ENCODE measurements at regions not wholly inside any gene's neighbourhood (a gene's known extent, or its start where the extent isn't known, plus 50 kb on each side); places are given as distances from the start of the nearest gene placed in this dataset.

DNA sequence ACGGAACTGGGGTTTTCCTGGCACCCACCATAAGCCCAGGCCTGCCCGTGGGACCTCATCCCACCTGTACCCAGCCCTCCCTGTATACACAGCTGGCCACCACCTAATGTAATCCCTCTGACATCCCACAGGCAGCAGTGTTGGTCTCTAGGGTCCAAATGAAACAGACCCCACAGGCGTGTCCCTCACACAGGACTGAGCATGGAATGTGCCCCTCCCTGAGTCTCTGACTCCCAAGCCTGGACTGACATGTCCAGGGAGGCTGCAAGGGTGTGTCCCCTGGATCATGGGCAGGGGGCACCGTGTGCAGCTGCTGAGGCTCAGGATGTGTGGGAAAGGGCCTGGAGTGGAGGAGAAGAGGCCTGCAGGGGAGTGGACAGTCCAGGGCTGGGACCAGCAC lies 50.6 kb upstream of the PPARA start:
- Mint-ChIP-seq H3K27me3 (no peaks in the 10 kb centered on the region), H3K9me3 (no peaks in the 10 kb centered on the region), H3K36me3 (no peaks in the 10 kb centered on the region), H3K27ac (no peak overlapping the region), H3K4me1 (no peaks in the 10 kb centered on the region), H3K4me3 (no peak overlapping the region)
- no peaks in the 10 kb centered on the region for H3K9me3 ChIP-seq
- H3K27ac ChIP-seq (ENCODE audit: low read length): no peak overlapping the region
- POLR2A ChIA-PET: no interaction called here
- CTCF ChIA-PET: no interaction called here
- no peak for DNase-seq
- ATAC-seq (replicated peaks in 1 of 4): no peak
- no peaks in the 10 kb centered on the region for H3K27me3 ChIP-seq (replicated peaks in 1 of 2; ENCODE audit: control insufficient read depth in 2 of 2, extremely low read depth in 1 of 2, insufficient read depth in 2 of 2, low read length in 1 of 2)
- peaks cover 0 to 6% of the 10 kb centered on the region in 2 donors for H3K36me3 ChIP-seq (ENCODE audit: control insufficient read depth in 2 of 2, extremely low read depth in 1 of 2, insufficient read depth in 1 of 2, low read length in 1 of 2)
- no peaks in the 10 kb centered on the region for H3K4me1 ChIP-seq (ENCODE audit: control insufficient read depth in 1 of 2, extremely low read depth in 1 of 2, insufficient read depth in 2 of 2, low read length in 2 of 2)
- no peak overlapping the region for H3K4me3 ChIP-seq (ENCODE audit: control insufficient read depth in 1 of 2, extremely low read depth in 1 of 2, low read length in 1 of 2)
- WGBS (ENCODE audit: insufficient coverage): 82% methylated on average over 3 of the region's 4 CpGs

DNA sequence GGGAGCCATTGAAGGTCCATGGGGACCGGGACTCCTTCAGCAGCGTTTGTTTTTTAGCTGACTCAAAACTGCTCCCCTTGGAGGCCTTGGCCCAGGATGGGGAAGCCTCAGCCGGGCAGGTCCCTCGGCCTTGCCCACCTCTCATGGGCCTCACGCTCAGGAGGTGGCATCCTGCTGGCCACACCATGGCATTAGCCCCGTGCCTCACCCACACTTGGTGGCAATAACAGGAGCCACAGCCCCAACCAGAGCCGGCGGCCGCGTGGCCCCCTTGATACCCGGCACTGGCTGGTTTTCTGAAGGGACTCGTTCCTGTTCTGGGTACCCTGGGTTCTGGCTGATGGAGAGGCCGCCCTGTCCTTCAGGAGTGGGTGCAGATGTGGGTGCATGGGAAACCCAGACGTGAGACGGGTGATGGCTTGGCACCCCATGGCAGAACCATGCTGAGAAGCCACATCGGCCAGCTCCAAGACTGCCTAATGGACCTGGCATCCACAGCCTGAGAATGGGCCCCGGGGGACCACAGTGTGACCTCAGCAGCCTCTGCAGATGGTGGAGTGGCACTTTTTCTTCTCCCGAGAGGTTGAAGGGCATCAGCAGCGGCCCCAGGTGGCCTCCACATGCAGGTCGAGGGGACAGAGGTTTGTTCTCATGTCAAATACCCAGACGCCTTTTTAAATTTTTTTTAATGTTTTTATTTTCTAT lies 49.8 kb upstream of the PPARA start:
- Mint-ChIP-seq H3K9me3 (no peaks in the 10 kb centered on the region), H3K27ac (no peak overlapping the region), H3K36me3 (no peaks in the 10 kb centered on the region), H3K4me3 (no peak overlapping the region), H3K27me3 (no peaks in the 10 kb centered on the region), H3K4me1 (no peaks in the 10 kb centered on the region)
- ChIA-PET CTCF (no interaction called here), POLR2A (no interaction called here)
- no peak overlapping the region for H3K27ac ChIP-seq (ENCODE audit: low read length)
- peaks cover 0 to 6% of the 10 kb centered on the region in 2 donors for H3K36me3 ChIP-seq (ENCODE audit: control insufficient read depth in 2 of 2, extremely low read depth in 1 of 2, insufficient read depth in 1 of 2, low read length in 1 of 2)
- WGBS (ENCODE audit: insufficient coverage): 87% methylated on average over 13 of the region's 21 CpGs
- DNase-seq: no peak
- no peak for ATAC-seq (replicated peaks in 1 of 4)
- no peaks in the 10 kb centered on the region for H3K9me3 ChIP-seq
- H3K4me1 ChIP-seq (ENCODE audit: control insufficient read depth in 1 of 2, extremely low read depth in 1 of 2, insufficient read depth in 2 of 2, low read length in 2 of 2): no peaks in the 10 kb centered on the region
- no peaks in the 10 kb centered on the region for H3K27me3 ChIP-seq (replicated peaks in 1 of 2; ENCODE audit: control insufficient read depth in 2 of 2, extremely low read depth in 1 of 2, insufficient read depth in 2 of 2, low read length in 1 of 2)
- H3K4me3 ChIP-seq (ENCODE audit: control insufficient read depth in 1 of 2, extremely low read depth in 1 of 2, low read length in 1 of 2): no peak overlapping the region

Data from T-cell (primary cell).